ENCODE measurements at regions not wholly inside any gene's neighbourhood (a gene's known extent, or its start where the extent isn't known, plus 50 kb on each side); places are given as distances from the start of the nearest gene placed in this dataset.

DNA sequence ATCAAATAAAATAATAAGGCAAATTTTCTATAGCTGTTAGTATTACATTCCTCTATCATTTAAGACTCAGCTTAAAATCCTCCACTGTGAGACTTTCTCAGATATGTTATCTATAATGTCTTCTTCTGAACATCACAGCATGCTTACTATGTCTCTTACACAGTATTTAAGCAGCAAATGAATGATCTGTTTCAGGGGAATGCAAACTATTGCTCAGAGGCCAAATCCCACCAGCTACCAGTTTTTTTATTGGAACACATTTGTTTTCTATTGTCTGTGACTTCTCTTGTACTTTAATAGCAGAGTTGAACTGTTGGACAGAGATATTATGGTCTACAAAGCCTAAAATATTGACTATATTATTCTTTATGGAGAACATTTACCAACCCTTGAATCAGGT lies 59.6 kb downstream of the C3orf38 start:
- Histone ChIP-seq H3K4ac (replicated peaks; ENCODE audit: insufficient read length, low read depth, low read length) (no peak overlapping the region), H4K20me1 (replicated peaks in 1 of 2; ENCODE audit: control insufficient read depth in 1 of 2, insufficient read depth in 2 of 2, low read length in 2 of 2) (no peaks in the 10 kb centered on the region), H3K23me2 (ENCODE audit: low read depth, low read length) (no peaks in the 10 kb centered on the region; the same call in 1 of the 2 replicates), H3K18ac (ENCODE audit: extremely low read depth, low read length) (no peak overlapping the region), H3K79me2 (ENCODE audit: control insufficient read depth in 1 of 2, insufficient read depth in 2 of 2, low read length in 2 of 2) (no peaks in the 10 kb centered on the region), H2BK120ac (replicated peaks; ENCODE audit: low read depth, low read length) (no peak overlapping the region), H3K23ac (ENCODE audit: insufficient read length) (no peak overlapping the region), H3K4me2 (ENCODE audit: insufficient read depth in 1 of 2, low read depth in 2 of 2, low read length in 2 of 2) (no peak overlapping the region), H4K91ac (replicated peaks; ENCODE audit: insufficient read length, low read length) (no peak overlapping the region), H3K9ac (replicated peaks in 1 of 4; ENCODE audit: extremely low read depth in 1 of 4, low read depth in 3 of 4, low read length in 3 of 4) (no peak overlapping the region), H2AK5ac (ENCODE audit: low read depth, low read length) (no peak overlapping the region), H3K9me3 (ENCODE audit: insufficient read depth in 2 of 2, low read depth in 1 of 2, low read length in 1 of 2) (no peaks in the 10 kb centered on the region), H4K5ac (ENCODE audit: insufficient read length, low read depth, low read length) (no peak overlapping the region), H2BK20ac (ENCODE audit: low read length) (no peak overlapping the region), H3K14ac (ENCODE audit: insufficient read length) (no peak overlapping the region), H3K27ac (ENCODE audit: low read depth, low read length) (no peak overlapping the region), H3K79me1 (ENCODE audit: low read depth, low read length) (no peaks in the 10 kb centered on the region), H3K56ac (replicated peaks; ENCODE audit: insufficient read length, low read depth, low read length) (no peak overlapping the region), H4K8ac (ENCODE audit: extremely low read depth, insufficient read depth, low read length) (no peak overlapping the region), H3K36me3 (ENCODE audit: control insufficient read depth in 2 of 4, insufficient read depth in 4 of 4, low read length in 3 of 4) (no peaks in the 10 kb centered on the region), H2BK5ac (ENCODE audit: low read depth, low read length) (no peak overlapping the region), H2AFZ (ENCODE audit: low read length) (no peak overlapping the region), H3K27me3 (replicated peaks in 1 of 4; ENCODE audit: control insufficient read depth in 3 of 4, extremely low read depth in 1 of 4, insufficient read depth in 3 of 4, low read length in 3 of 4) (no peaks in the 10 kb centered on the region), H2BK15ac (ENCODE audit: low read length) (no peak overlapping the region), H3K4me1 (replicated peaks in 1 of 4; ENCODE audit: control insufficient read depth in 3 of 4, insufficient read depth in 4 of 4, low read length in 3 of 4) (no peaks in the 10 kb centered on the region), H3K4me3 (ENCODE audit: extremely low read depth in 1 of 4, insufficient read depth in 2 of 4, low read depth in 3 of 4, low read length in 4 of 4) (no peak overlapping the region), H2BK12ac (ENCODE audit: low read depth, low read length) (no peak overlapping the region)
- FAIRE-seq (no peak), DNase-seq (ENCODE audit: low read depth in 1 of 2, low spot score in 2 of 2) (no peak)
- TF ChIP-seq GTF2F1 (IDR thresholded peaks at IDR 0.05; ENCODE audit: borderline replicate concordance, low read depth, low read length) (no peak), RXRA (IDR thresholded peaks at IDR 0.05; ENCODE audit: insufficient read depth, low read depth, low read length) (no peak), TEAD4 (IDR thresholded peaks at IDR 0.05; ENCODE audit: low read depth, low read length) (no peak), BACH1 (IDR thresholded peaks at IDR 0.05; ENCODE audit: low read length) (no peak), SP1 (IDR thresholded peaks at IDR 0.05; ENCODE audit: low read depth, low read length) (no peak), POLR2A (IDR thresholded peaks at IDR 0.05; ENCODE audit: control extremely low read depth in 1 of 2, low read depth in 2 of 2, low read length in 2 of 2) (no peak), KDM4A (IDR thresholded peaks at IDR 0.05; ENCODE audit: low read depth, low read length, severe bottlenecking) (no peak), SP2 (IDR thresholded peaks at IDR 0.05; ENCODE audit: low read length) (no peak), HDAC6 (IDR thresholded peaks at IDR 0.05; ENCODE audit: low read depth, low read length) (no peak), RFX5 (IDR thresholded peaks at IDR 0.05; ENCODE audit: borderline replicate concordance, low read depth, low read length) (no peak), CBX5 (IDR thresholded peaks at IDR 0.05; ENCODE audit: low read depth, low read length) (no peak)
- TF ChIP-seq, protein P1, sequence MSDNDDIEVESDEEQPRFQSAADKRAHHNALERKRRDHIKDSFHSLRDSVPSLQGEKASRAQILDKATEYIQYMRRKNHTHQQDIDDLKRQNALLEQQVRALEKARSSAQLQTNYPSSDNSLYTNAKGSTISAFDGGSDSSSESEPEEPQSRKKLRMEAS (IDR thresholded peaks at IDR 0.05): no peak
- CTCF ChIA-PET (ENCODE audit: partially characterized antibody): interaction anchor here (0.8 to 5.5 kb wide), 2 partner anchors 11 to 41 kb away, joined by 3 to 32 read pairs; no protein-coding TSS in a partner anchor
- POLR2A ChIA-PET (ENCODE audit: partially characterized antibody): no interaction called here

All from H1 (cell line).